ENCODE measurements at regions not wholly inside any gene's neighbourhood (a gene's known extent, or its start where the extent isn't known, plus 50 kb on each side); places are given as distances from the start of the nearest gene placed in this dataset.

DNA sequence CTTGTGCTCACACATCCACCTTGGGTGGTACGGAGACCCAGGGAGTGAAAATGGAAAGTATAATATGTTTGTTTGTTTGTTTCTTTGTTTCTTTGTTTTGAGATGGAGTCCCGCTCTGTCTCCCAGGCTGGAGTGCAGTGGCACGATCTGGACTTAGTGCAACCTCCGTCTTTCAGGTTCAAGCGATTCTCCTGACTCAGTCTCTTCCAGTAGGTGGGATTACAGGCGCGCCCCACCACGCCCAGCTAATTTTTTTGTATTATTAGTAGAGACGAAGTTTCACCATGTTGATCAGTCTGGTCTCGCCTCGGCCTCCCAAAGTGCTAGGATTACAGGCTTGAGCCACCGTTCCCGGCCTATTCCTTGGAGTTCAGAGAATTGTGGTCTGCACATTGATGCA lies 115.4 kb downstream of the TRIM27 start:
- Histone ChIP-seq H3K4me2 (ENCODE audit: low read depth, low read length) (no peak overlapping the region), H4K20me1 (ENCODE audit: insufficient read depth, low read length) (no peaks in the 10 kb centered on the region), H3K4me1 (ENCODE audit: low read length) (no peaks in the 10 kb centered on the region), H3F3A (ENCODE audit: insufficient read depth, low read length) (no peaks in the 10 kb centered on the region), H3K79me2 (ENCODE audit: low read length) (no peaks in the 10 kb centered on the region), H3K9me2 (replicated peaks; ENCODE audit: insufficient read depth, low read length) (no peaks in the 10 kb centered on the region), H3K27me3 (replicated peaks; ENCODE audit: insufficient read depth, low read length) (no peaks in the 10 kb centered on the region), H3K36me3 (replicated peaks; ENCODE audit: insufficient read depth, low read length) (no peaks in the 10 kb centered on the region), H3K4me3 (ENCODE audit: low read length) (no peak overlapping the region), H3K9me3 (replicated peaks; ENCODE audit: insufficient read depth, low read length) (no peaks in the 10 kb centered on the region), H3K9ac (ENCODE audit: low read length) (no peak overlapping the region), H3K27ac (ENCODE audit: low read length) (no peak overlapping the region), H2AFZ (ENCODE audit: low read length) (no peak overlapping the region)
- TF ChIP-seq EZH2phosphoT487 (IDR thresholded peaks at IDR 0.05; ENCODE audit: low read length) (no peak), EZH2 (optimal IDR thresholded peaks at IDR 0.05; ENCODE audit: low read depth, low read length) (no peak), CTCF (IDR thresholded peaks at IDR 0.05; ENCODE audit: low read length) (no peak)
- DNase-seq = no peak

DNA sequence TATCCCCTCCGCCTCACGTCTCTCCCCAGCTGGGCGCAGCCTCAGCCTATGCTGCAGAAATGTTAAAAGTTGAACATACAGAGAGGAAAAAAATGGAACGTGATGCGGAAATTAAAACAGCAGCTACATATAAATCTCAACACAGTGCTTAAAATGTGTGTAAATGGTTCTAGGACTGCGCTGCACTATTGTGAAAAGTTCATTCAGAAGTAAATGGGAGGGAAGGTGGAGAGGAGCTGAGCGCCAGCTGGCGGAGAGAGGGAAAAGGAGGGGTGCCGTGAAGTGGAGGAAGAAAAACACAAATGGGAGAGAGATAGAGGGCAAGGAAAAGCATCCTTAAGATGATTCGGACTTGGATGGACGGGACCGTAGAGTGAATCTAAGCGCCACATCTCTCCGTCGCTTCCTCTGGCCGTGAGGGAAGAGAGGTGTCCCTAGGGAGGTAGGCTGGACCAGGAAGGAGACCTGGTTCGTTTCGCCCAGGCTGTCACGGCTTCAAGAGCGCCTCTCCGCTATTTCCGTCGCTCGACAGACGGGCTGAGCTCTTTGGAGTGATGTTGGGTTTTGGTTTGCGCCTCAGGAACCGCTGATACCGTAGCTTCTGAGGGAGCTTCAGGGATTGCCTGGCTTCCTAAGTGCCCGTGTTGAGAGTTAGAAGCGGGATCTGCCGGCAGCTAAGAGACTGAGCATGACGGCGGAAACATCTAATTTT lies 113.7 kb downstream of the TRIM27 start:
- Histone ChIP-seq H3K4me1 (ENCODE audit: low read length) (no peaks in the 10 kb centered on the region), H3K9me2 (replicated peaks; ENCODE audit: insufficient read depth, low read length) (no peaks in the 10 kb centered on the region), H3K36me3 (replicated peaks; ENCODE audit: insufficient read depth, low read length) (no peaks in the 10 kb centered on the region), H3K79me2 (ENCODE audit: low read length) (no peaks in the 10 kb centered on the region), H3K9me3 (replicated peaks; ENCODE audit: insufficient read depth, low read length) (no peaks in the 10 kb centered on the region), H3K9ac (ENCODE audit: low read length) (no peak overlapping the region), H3K4me2 (ENCODE audit: low read depth, low read length) (no peak overlapping the region), H3K4me3 (ENCODE audit: low read length) (no peak overlapping the region), H3F3A (ENCODE audit: insufficient read depth, low read length) (no peaks in the 10 kb centered on the region), H3K27me3 (replicated peaks; ENCODE audit: insufficient read depth, low read length) (0 out of 2 replicates have a peak, but pooled peaks cover 3% of the 10 kb centered on the region), H3K27ac (ENCODE audit: low read length) (no peak overlapping the region), H2AFZ (ENCODE audit: low read length) (no peak overlapping the region), H4K20me1 (ENCODE audit: insufficient read depth, low read length) (no peaks in the 10 kb centered on the region)
- no peak for TF ChIP-seq EZH2 (optimal IDR thresholded peaks at IDR 0.05; ENCODE audit: low read depth, low read length)
- TF ChIP-seq CTCF (IDR thresholded peaks at IDR 0.05; ENCODE audit: low read length) = no peak
- no peak for TF ChIP-seq EZH2phosphoT487 (IDR thresholded peaks at IDR 0.05; ENCODE audit: low read length)
- DNase-seq = no peak

- Histone ChIP-seq H3K79me2 (ENCODE audit: low read length) (no peaks in the 10 kb centered on the region), H4K20me1 (ENCODE audit: insufficient read depth, low read length) (no peaks in the 10 kb centered on the region), H3K4me2 (ENCODE audit: low read depth, low read length) (no peak overlapping the region), H2AFZ (ENCODE audit: low read length) (no peak overlapping the region), H3K27ac (ENCODE audit: low read length) (no peak overlapping the region), H3K9me2 (replicated peaks; ENCODE audit: insufficient read depth, low read length) (no peaks in the 10 kb centered on the region), H3K27me3 (replicated peaks; ENCODE audit: insufficient read depth, low read length) (0 out of 2 replicates have a peak, but pooled peaks cover 3% of the 10 kb centered on the region), H3K4me3 (ENCODE audit: low read length) (no peak overlapping the region), H3K9ac (ENCODE audit: low read length) (no peak overlapping the region), H3K4me1 (ENCODE audit: low read length) (no peaks in the 10 kb centered on the region), H3K36me3 (replicated peaks; ENCODE audit: insufficient read depth, low read length) (no peaks in the 10 kb centered on the region), H3K9me3 (replicated peaks; ENCODE audit: insufficient read depth, low read length) (no peaks in the 10 kb centered on the region), H3F3A (ENCODE audit: insufficient read depth, low read length) (no peaks in the 10 kb centered on the region)
- TF ChIP-seq CTCF (IDR thresholded peaks at IDR 0.05; ENCODE audit: low read length) = no peak
- TF ChIP-seq EZH2 (optimal IDR thresholded peaks at IDR 0.05; ENCODE audit: low read depth, low read length) = no peak
- no peak for TF ChIP-seq EZH2phosphoT487 (IDR thresholded peaks at IDR 0.05; ENCODE audit: low read length)
- no peak for DNase-seq
Measured at GRCh38 chr6:28810659-28811053, 113.1 kb downstream of the TRIM27 start.
